IPS-18a (cell line): ENCODE measurements at regions not wholly inside any gene's neighbourhood (a gene's known extent, or its start where the extent isn't known, plus 50 kb on each side); places are given as distances from the start of the nearest gene placed in this dataset.

Experiments
- H3K27ac ChIP-seq: one replicate; pipeline ENCODE4 v1.5.1; 2013; ENCODE audit warnings: low read length
- H3K27me3 ChIP-seq: one replicate; pipeline ENCODE4 v1.6.1; 2013; ENCODE audit warnings: mild to moderate bottlenecking, low read length; ENCODE audit not compliant: control insufficient read depth, insufficient read depth
- H3K36me3 ChIP-seq: one replicate; pipeline ENCODE4 v1.6.1; 2013; ENCODE audit warnings: low read depth, low read length; ENCODE audit not compliant: control insufficient read depth
- H3K4me1 ChIP-seq: one replicate; pipeline ENCODE4 v1.6.1; 2013; ENCODE audit warnings: low read depth, low read length; ENCODE audit not compliant: control insufficient read depth
- H3K4me3 ChIP-seq: one replicate; pipeline ENCODE4 v1.5.1; 2013; ENCODE audit warnings: low read length
- H3K9ac ChIP-seq: one replicate; pipeline ENCODE4 v1.6.1; 2013; ENCODE audit warnings: mild to moderate bottlenecking, low read length, moderate library complexity
- H3K9me3 ChIP-seq: one replicate; pipeline ENCODE4 v1.6.1; 2013; ENCODE audit warnings: low read depth, low read length; ENCODE audit not compliant: control insufficient read depth

- no peak overlapping the region for H3K4me3 ChIP-seq
- no peaks in the 10 kb centered on the region for H3K9me3 ChIP-seq
These were observed 356.2 kb upstream of the RARB start for GRCh38 chr3:25071846-25072245.

DNA sequence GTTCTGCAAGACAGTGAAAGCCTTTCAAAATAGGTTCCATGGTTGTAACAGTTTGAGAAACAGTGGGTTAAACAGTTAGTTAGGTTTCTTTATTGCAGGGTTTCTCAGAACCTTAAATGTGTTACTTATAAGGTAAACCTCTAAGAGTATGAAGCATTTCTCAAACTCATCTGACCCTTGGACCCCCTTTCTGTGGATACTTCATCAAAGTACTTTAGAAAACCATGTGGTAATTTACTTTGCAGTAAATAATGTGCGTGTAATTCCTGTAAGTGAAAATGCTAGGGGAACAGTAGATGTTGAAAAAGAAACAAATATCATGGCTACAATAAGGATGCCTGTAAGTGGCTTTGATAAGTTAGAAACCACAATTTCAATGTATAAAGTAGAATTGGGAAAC lies 354.6 kb upstream of the RARB start:
- Histone ChIP-seq H3K4me3 (no peak overlapping the region), H3K27me3 (no peaks in the 10 kb centered on the region), H3K27ac (no peak overlapping the region), H3K4me1 (no peaks in the 10 kb centered on the region), H3K36me3 (no peaks in the 10 kb centered on the region), H3K9me3 (no peaks in the 10 kb centered on the region), H3K9ac (no peak overlapping the region)

More at GRCh38 chr3:25071846-25072245, 356.2 kb upstream of the RARB start:
- Histone ChIP-seq H3K36me3 (no peaks in the 10 kb centered on the region), H3K9ac (no peak overlapping the region), H3K4me1 (no peaks in the 10 kb centered on the region), H3K27me3 (no peaks in the 10 kb centered on the region), H3K27ac (no peak overlapping the region)

DNA sequence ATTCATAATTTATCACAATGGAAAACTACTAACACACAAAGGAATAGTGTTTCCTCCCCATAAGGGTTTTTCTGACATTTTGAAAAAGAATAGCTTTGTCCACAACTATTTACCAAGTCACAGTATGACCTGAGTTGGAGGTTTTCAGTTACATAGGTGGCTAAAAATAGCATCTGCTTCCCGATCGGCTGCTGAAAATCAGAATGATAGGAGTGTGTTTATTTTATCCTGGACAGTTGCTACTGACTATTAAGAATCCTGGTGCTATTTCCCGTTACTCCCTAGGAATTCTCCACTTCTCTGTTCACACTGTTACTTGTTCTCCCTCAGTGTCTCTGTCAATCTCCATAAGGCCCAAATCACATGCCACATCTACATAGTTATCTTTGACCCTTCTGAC lies 353.9 kb upstream of the RARB start:
- Histone ChIP-seq H3K9me3 (no peaks in the 10 kb centered on the region), H3K36me3 (no peaks in the 10 kb centered on the region), H3K4me1 (no peaks in the 10 kb centered on the region), H3K9ac (no peak overlapping the region), H3K27me3 (no peaks in the 10 kb centered on the region), H3K4me3 (no peak overlapping the region), H3K27ac (no peak overlapping the region)

DNA sequence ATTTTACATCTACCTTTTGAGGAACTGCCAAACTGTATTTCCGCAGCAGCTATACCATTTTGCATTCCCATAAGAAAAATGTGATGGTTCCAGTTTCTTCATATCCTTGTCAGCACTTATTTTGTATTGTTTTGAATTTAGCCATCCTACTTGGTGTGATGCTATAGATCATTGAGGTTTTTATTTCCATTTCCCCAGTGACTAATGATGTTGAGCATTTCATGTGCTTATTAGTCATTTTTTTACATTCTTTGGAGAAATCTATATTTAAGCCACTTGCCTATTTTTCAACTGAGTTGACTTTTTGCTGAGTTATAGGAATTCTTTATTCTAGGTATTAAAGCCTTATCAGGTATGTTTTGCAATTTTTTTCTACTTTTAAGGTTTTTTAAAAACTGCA lies 347.6 kb upstream of the RARB start:
- no peak overlapping the region for H3K27ac ChIP-seq
- H3K9ac ChIP-seq: no peak overlapping the region
- H3K27me3 ChIP-seq: no peaks in the 10 kb centered on the region
- H3K4me1 ChIP-seq: no peaks in the 10 kb centered on the region
- H3K9me3 ChIP-seq: no peaks in the 10 kb centered on the region
- no peak overlapping the region for H3K4me3 ChIP-seq
- no peaks in the 10 kb centered on the region for H3K36me3 ChIP-seq

GRCh38 chr3:25084016-25084415 lies 344.0 kb upstream of the RARB start:
- H3K4me1 ChIP-seq: peaks cover 11% of the 10 kb centered on the region
- H3K27ac ChIP-seq: no peak overlapping the region
- no peaks in the 10 kb centered on the region for H3K27me3 ChIP-seq
- no peaks in the 10 kb centered on the region for H3K36me3 ChIP-seq
- no peak overlapping the region for H3K9ac ChIP-seq
- no peaks in the 10 kb centered on the region for H3K9me3 ChIP-seq
- H3K4me3 ChIP-seq: no peak overlapping the region

GRCh38 chr3:25086721-25087120 lies 341.3 kb upstream of the RARB start:
- H3K27ac ChIP-seq: no peak overlapping the region
- no peaks in the 10 kb centered on the region for H3K36me3 ChIP-seq
- H3K27me3 ChIP-seq: no peaks in the 10 kb centered on the region
- H3K4me3 ChIP-seq: no peak overlapping the region
- H3K4me1 ChIP-seq: peaks cover 20% of the 10 kb centered on the region
- no peak overlapping the region for H3K9ac ChIP-seq
- H3K9me3 ChIP-seq: no peaks in the 10 kb centered on the region

DNA sequence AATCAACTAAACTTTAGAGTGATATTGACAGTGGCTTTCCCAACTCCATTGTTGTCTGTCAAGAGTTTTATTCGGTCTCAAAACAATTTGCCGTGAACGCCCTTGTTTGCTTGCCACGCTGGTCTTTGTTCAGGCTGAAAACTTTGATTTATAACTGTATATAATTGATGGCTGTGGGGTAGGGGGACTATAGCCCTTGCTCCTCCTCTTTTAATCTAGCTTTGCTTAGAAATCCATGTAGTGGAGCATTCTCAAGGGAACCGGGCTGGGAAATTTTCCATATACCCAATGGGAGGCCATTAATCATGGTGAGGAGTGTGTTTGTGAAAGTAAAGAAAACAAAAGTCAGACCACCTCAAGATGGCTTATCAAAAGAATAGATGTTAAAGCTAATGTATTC lies 339.8 kb upstream of the RARB start:
- no peak overlapping the region for H3K4me3 ChIP-seq

GRCh38 chr3:25090698-25091453 lies 337.2 kb upstream of the RARB start:
- Histone ChIP-seq H3K36me3 (no peaks in the 10 kb centered on the region), H3K27ac (no peak overlapping the region), H3K4me1 (peaks cover 24% of the 10 kb centered on the region), H3K9me3 (no peaks in the 10 kb centered on the region), H3K4me3 (no peak overlapping the region), H3K9ac (no peak overlapping the region), H3K27me3 (no peaks in the 10 kb centered on the region)

More for the DNA sequence above, 339.8 kb upstream of the RARB start:
- H3K27ac ChIP-seq: no peak overlapping the region
- no peak overlapping the region for H3K9ac ChIP-seq
- no peaks in the 10 kb centered on the region for H3K27me3 ChIP-seq
- H3K4me1 ChIP-seq: peaks cover 21% of the 10 kb centered on the region
- no peaks in the 10 kb centered on the region for H3K36me3 ChIP-seq
- no peaks in the 10 kb centered on the region for H3K9me3 ChIP-seq

DNA sequence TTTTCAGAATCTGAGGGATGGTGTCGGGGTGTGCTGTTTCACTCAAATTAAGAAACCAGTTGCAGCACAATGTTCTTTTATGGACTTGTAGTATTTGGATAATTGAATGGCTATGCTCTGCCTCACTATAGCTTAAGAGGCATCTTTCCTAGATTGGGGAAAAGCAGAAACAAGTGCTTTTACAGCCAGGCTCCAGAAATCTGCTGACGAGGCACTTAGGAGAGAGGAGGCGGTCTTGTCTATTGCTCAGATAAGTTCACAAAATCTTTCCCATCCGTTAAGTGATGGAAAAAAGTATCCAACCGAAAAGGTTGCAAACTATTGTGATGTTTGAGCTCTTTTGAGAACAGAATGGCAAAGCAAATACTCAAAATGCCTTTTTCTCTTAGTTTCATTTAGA lies 336.1 kb upstream of the RARB start:
- Histone ChIP-seq H3K9me3 (no peaks in the 10 kb centered on the region), H3K36me3 (no peaks in the 10 kb centered on the region), H3K4me1 (peaks cover 24% of the 10 kb centered on the region), H3K27me3 (no peaks in the 10 kb centered on the region), H3K9ac (no peak overlapping the region), H3K27ac (no peak overlapping the region), H3K4me3 (no peak overlapping the region)

DNA sequence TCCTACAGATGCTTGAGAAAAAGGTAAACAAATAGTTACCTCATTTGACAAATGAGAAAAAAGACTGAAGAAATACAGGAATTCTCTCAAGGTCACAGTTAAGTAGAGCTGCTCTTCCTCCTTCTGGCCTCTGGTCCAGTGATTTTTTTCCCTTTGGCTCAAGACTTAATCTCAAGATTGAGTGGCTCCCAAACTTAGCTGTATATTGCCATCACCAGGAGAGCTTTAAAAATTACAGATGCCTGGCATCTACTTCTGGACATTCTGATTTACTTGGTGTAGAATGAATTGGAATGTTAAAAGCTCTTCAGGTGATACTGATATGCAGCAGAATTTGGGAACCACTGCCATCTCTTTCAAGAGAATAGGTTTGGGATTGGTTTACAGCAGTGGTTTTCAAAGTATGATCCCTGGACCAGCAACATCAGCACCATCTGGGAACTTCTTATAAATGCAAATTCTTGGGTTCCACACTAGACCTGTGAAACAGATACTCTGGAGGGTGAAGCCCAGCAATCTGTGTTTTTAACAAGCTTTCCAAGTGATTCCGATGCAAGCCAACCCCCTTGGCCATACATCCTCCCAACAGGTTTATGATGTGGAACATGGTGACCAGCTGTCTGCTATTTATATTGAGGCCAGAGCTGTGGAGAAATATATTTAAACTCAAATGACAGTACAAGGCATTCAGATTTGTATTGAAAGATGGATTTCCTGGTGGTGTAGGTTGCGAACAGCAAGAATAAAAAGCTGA lies 333.0 kb upstream of the RARB start:
- Histone ChIP-seq H3K36me3 (no peaks in the 10 kb centered on the region), H3K4me3 (no peak overlapping the region), H3K9me3 (no peaks in the 10 kb centered on the region), H3K27me3 (no peaks in the 10 kb centered on the region), H3K27ac (no peak overlapping the region), H3K9ac (no peak overlapping the region), H3K4me1 (peaks cover 4% of the 10 kb centered on the region)

GRCh38 chr3:25096536-25096935 lies 331.5 kb upstream of the RARB start:
- H3K27me3 ChIP-seq: no peaks in the 10 kb centered on the region

GRCh38 chr3:25097023-25097422 lies 331.0 kb upstream of the RARB start:
- Histone ChIP-seq H3K9ac (no peak overlapping the region), H3K4me1 (peaks cover 4% of the 10 kb centered on the region), H3K4me3 (no peak overlapping the region), H3K27ac (no peak overlapping the region), H3K27me3 (no peaks in the 10 kb centered on the region), H3K9me3 (no peaks in the 10 kb centered on the region), H3K36me3 (no peaks in the 10 kb centered on the region)

More at GRCh38 chr3:25096536-25096935, 331.5 kb upstream of the RARB start:
- Histone ChIP-seq H3K4me1 (peaks cover 4% of the 10 kb centered on the region), H3K27ac (no peak overlapping the region), H3K9me3 (no peaks in the 10 kb centered on the region), H3K4me3 (no peak overlapping the region), H3K9ac (no peak overlapping the region), H3K36me3 (no peaks in the 10 kb centered on the region)
